ENCODE measurements at regions not wholly inside any gene's neighbourhood (a gene's known extent, or its start where the extent isn't known, plus 50 kb on each side); places are given as distances from the start of the nearest gene placed in this dataset.

GRCh38 chr2:191543708-191544107, 134.2 kb upstream of the NABP1 start:
- TF ChIP-seq POLR2A (IDR thresholded peaks at IDR 0.05) = no peak
- no peak for TF ChIP-seq POLR2AphosphoS5 (IDR thresholded peaks at IDR 0.05)
- TF ChIP-seq CTCF (IDR thresholded peaks at IDR 0.05) = no peak

Measured in prostate gland (tissue), 2 donors.